HG03520 (cell line): ENCODE measurements at regions not wholly inside any gene's neighbourhood (a gene's known extent, or its start where the extent isn't known, plus 50 kb on each side); places are given as distances from the start of the nearest gene placed in this dataset.

ENCODE experiments used
- ATAC-seq: cut with Tn5 transposase; IDR thresholded peaks from one replicate; pipeline ENCODE4 v1.9.1; 2021; ENCODE audit warnings: mild to moderate bottlenecking, moderate library complexity; ENCODE audit not compliant: unreplicated experiment

DNA sequence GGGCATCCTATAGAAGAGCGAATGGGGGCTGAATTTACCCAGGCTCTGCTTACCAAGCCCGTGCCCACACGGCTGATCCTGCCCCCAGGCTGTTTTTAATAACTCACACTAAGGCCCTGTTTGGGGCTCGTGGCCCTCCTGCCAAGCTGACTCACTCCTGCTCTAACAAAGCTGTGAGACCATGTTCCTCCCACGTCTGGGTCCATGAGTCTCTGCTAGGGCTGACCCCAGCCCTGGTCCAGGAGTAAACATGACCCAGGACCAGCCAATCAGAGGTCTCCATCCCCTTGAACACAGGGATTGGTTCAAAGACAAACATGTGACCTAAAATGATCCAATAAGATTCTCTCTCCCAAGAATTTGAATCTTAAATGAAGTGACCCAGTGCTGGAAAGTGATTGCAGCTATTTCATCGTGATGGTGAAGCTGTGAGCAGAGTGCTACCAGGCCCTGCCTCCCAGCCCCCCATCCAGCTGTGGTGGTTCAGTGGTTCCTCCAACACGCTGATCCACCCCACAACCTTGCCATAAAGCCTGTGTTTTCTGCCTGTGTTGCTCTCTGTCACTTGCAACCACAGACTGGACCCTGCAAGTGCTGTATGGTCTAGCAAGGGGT, 57.2 kb downstream of the C16orf82 start:
- no peak for ATAC-seq

DNA sequence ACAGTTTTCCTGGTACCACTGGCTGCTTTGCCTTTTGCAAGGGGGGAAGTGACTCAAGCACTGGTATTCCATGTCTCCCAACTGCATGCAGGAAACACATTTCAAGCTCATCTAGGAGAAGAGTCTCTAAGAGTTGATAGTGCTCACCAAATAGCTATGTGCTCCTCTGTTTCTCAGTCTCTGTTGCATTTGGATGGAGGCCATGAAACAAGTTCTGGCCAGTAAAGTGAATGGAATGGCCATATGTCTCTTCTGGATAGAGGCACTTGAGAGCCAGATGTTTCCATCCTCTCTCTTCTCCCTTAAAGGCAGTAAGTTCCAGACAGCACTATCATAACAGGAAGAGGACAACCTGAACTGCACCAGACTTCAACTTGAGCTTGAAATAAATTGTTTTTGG, 60.6 kb downstream of the C16orf82 start:
- no peak for ATAC-seq

- no peak for ATAC-seq
Measured at GRCh38 chr16:27129401-27129800, 62.7 kb downstream of the C16orf82 start.

GRCh38 chr16:27138257-27138656, 65.1 kb upstream of the KDM8 start:
- ATAC-seq, result no peak

DNA sequence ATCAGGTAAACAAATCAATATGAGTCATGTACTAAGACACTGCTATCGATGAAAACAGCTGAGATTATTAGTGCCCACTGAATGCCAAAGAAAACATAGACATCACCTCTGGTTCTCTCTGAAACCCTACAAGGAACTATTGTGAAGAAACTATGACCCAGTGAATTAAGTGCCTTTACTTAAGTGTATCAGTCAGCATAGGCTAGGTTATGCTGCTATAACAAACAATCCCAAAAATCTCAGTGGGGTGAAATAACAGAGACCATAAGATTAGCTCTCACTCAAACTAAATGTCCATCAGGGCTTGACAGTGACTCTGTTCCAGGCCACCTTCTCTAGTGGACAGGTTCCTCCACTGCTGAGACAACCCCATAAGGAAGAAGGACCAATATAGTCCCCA, 57.7 kb upstream of the KDM8 start:
- ATAC-seq, result no peak

- ATAC-seq, result peak; percentile 58
Measured at GRCh38 chr16:27149986-27150385, 53.3 kb upstream of the KDM8 start.

DNA sequence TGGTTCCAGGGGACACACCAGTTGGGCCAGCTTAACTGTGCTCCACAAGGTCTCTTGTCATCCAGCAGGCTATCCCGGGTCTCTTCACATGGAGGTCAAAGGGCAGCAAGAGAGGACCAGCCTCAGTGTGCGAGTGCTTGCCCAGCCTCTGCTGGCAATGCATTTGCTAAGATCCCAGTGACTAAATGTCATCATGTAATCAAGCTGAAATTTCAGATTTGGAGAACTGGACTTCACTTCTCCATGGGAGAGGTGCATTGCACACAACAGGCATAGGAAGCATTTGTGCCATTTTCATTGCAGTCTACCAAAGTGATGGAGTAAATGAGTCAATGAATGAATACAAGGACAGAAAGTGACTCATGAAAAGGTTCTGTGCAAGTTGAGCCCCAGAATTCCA, 51.2 kb upstream of the KDM8 start:
- ATAC-seq, result no peak

DNA sequence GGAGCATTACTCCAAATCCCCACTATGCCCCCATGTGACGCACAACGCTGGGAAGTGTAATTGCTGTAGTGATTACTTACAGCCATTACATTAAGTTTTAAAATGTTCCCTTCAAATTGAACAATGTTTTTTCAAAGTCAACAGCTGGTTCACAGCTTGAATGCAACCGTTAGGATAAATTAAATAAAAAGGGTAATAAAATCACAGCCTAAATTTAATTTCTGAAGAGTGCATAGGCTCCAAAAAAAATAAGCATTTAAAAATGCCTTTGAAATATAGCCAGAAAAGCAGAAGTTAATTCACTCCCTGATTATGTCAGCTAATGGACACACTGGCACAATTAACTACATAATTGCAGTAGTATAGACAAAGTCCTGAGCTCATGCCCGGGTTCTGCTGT, 50.5 kb upstream of the KDM8 start:
- no peak for ATAC-seq
